HG02588 (cell line): ENCODE measurements at regions not wholly inside any gene's neighbourhood (a gene's known extent, or its start where the extent isn't known, plus 50 kb on each side); places are given as distances from the start of the nearest gene placed in this dataset.
"Not testable (repeated sequence)": the region's sequence is repeated elsewhere in the genome, so short reads cannot be mapped to it uniquely, and the experiment has no call there.

Source experiments
- ATAC-seq: cut with Tn5 transposase; IDR thresholded peaks from one replicate; pipeline ENCODE4 v1.9.1; 2021; ENCODE audit warnings: mild to moderate bottlenecking, moderate library complexity; ENCODE audit not compliant: unreplicated experiment

- ATAC-seq: no peak
Observed at GRCh38 chr7:130845581-130846085, 111.6 kb upstream of the KLF14 start.

- ATAC-seq: no peak
Observed at GRCh38 chr7:130849604-130850003, 115.6 kb upstream of the KLF14 start.

- ATAC-seq: no peak
Observed at GRCh38 chr7:130850956-130851355, 116.9 kb upstream of the KLF14 start.

- no peak for ATAC-seq
Observed at GRCh38 chr7:130852867-130853266, 118.9 kb upstream of the KLF14 start.

- ATAC-seq: no peak
Observed at GRCh38 chr7:130853503-130854279, 119.7 kb upstream of the KLF14 start.

GRCh38 chr7:130854481-130854880 is 120.5 kb upstream of the KLF14 start:
- no peak for ATAC-seq

GRCh38 chr7:130856866-130857265 is 122.9 kb upstream of the KLF14 start:
- ATAC-seq: no peak

GRCh38 chr7:130860832-130861231 is 126.8 kb upstream of the KLF14 start:
- ATAC-seq: not testable (repeated sequence)

GRCh38 chr7:130865408-130866236 is 131.6 kb upstream of the KLF14 start:
- ATAC-seq: no peak

- ATAC-seq: no peak
Observed at GRCh38 chr7:130867039-130867438, 133.0 kb upstream of the KLF14 start.

GRCh38 chr7:130867581-130868136 is 133.7 kb upstream of the KLF14 start:
- no peak for ATAC-seq

- ATAC-seq: no peak
Observed at GRCh38 chr7:130868139-130868538, 134.1 kb upstream of the KLF14 start.

- no peak for ATAC-seq
Observed at GRCh38 chr7:130869918-130870317, 135.9 kb upstream of the KLF14 start.

GRCh38 chr7:130872341-130872740 is 138.3 kb upstream of the KLF14 start:
- no peak for ATAC-seq

GRCh38 chr7:130872756-130873448 is 138.9 kb upstream of the KLF14 start:
- no peak for ATAC-seq

GRCh38 chr7:130874071-130874915 is 140.3 kb upstream of the KLF14 start:
- no peak for ATAC-seq

- no peak for ATAC-seq
Observed at GRCh38 chr7:130875265-130875741, 141.3 kb upstream of the KLF14 start.

- ATAC-seq: no peak
Observed at GRCh38 chr7:130875901-130876300, 141.9 kb upstream of the KLF14 start.

- ATAC-seq: no peak
Observed at GRCh38 chr7:130877236-130877990, 143.4 kb upstream of the KLF14 start.
